Calu3 (cell line): ENCODE measurements at regions not wholly inside any gene's neighbourhood (a gene's known extent, or its start where the extent isn't known, plus 50 kb on each side); places are given as distances from the start of the nearest gene placed in this dataset.
A peak's percentile ranks its signal among the peaks of the same experiment; 100 is the strongest.
"Not testable (repeated sequence)": the region's sequence is repeated elsewhere in the genome, so short reads cannot be mapped to it uniquely, and the experiment has no call there.

ENCODE experiments used
- BruUV-seq: library from RNA; stranded (reverse); fragments of 400-500 nt; replicated peaks from 2 replicates; lab custom pipeline; 2021; lab: Mats Ljungman, UMichigan
- CTCF ChIA-PET: fragments of 300-600 bp; sonication (Branson Sonifier 250); formaldehyde crosslinking; loops from one replicate; lab custom pipeline; 2022; ENCODE audit warnings: antibody characterized with exemption; lab: Charles Lee
- DNase-seq: peaks from one replicate; pipeline ENCODE4 v3.0.0; 2022
- H3K27ac Mint-ChIP-seq: one replicate; pipeline ENCODE4 v1.8.0; 2022; ENCODE audit warnings: mixed read lengths; ENCODE audit not compliant: unreplicated experiment
- H3K27me3 Mint-ChIP-seq: one replicate; pipeline ENCODE4 v1.8.0; 2022; ENCODE audit warnings: mixed read lengths; ENCODE audit not compliant: unreplicated experiment
- H3K36me3 Mint-ChIP-seq: one replicate; pipeline ENCODE4 v1.8.0; 2022; ENCODE audit warnings: mild to moderate bottlenecking, moderate library complexity, mixed read lengths; ENCODE audit not compliant: insufficient read depth, unreplicated experiment
- H3K4me1 Mint-ChIP-seq: one replicate; pipeline ENCODE4 v1.8.0; 2022; ENCODE audit warnings: mild to moderate bottlenecking, low read depth, mixed read lengths; ENCODE audit not compliant: unreplicated experiment
- H3K4me3 Mint-ChIP-seq: one replicate; pipeline ENCODE4 v1.8.0; 2022; ENCODE audit warnings: mild to moderate bottlenecking, low read depth, moderate library complexity, mixed read lengths; ENCODE audit not compliant: unreplicated experiment
- H3K9me3 Mint-ChIP-seq: one replicate; pipeline ENCODE4 v1.8.0; 2022; ENCODE audit warnings: low read depth, mixed read lengths; ENCODE audit not compliant: unreplicated experiment
- intact Hi-C: fragments of 100-400 bp; cut with micrococcal nuclease; formaldehyde crosslinking; loops from one replicate; pipeline ENCODE4 v1.10.0; 2022; ENCODE audit not compliant: unreplicated experiment
- TF ChIP-seq, protein P1 (sequence below): fragments of 200-600 bp; IDR thresholded peaks from one replicate; pipeline ENCODE4 v1.8.0; 2022; ENCODE audit warnings: antibody characterized with exemption; ENCODE audit not compliant: unreplicated experiment

- H3K4me3 Mint-ChIP-seq = no peak overlapping the region
- no peaks in the 10 kb centered on the region for H3K4me1 Mint-ChIP-seq
- no peaks in the 10 kb centered on the region for H3K36me3 Mint-ChIP-seq
- TF ChIP-seq, protein P1, sequence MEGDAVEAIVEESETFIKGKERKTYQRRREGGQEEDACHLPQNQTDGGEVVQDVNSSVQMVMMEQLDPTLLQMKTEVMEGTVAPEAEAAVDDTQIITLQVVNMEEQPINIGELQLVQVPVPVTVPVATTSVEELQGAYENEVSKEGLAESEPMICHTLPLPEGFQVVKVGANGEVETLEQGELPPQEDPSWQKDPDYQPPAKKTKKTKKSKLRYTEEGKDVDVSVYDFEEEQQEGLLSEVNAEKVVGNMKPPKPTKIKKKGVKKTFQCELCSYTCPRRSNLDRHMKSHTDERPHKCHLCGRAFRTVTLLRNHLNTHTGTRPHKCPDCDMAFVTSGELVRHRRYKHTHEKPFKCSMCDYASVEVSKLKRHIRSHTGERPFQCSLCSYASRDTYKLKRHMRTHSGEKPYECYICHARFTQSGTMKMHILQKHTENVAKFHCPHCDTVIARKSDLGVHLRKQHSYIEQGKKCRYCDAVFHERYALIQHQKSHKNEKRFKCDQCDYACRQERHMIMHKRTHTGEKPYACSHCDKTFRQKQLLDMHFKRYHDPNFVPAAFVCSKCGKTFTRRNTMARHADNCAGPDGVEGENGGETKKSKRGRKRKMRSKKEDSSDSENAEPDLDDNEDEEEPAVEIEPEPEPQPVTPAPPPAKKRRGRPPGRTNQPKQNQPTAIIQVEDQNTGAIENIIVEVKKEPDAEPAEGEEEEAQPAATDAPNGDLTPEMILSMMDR = no peak
- BruUV-seq = no TSS peak
- CTCF ChIA-PET = no interaction called here
- intact Hi-C loops = no loop called here
- DNase-seq = no peak
- H3K27ac Mint-ChIP-seq = no peak overlapping the region
- no peaks in the 10 kb centered on the region for H3K27me3 Mint-ChIP-seq
- H3K9me3 Mint-ChIP-seq = peaks cover 5% of the 10 kb centered on the region
Measured at GRCh38 chr2:208798698-208799097, 392.1 kb downstream of the PTH2R start.

GRCh38 chr2:208799397-208799796, 392.8 kb downstream of the PTH2R start:
- H3K27ac Mint-ChIP-seq = no peak overlapping the region

DNA sequence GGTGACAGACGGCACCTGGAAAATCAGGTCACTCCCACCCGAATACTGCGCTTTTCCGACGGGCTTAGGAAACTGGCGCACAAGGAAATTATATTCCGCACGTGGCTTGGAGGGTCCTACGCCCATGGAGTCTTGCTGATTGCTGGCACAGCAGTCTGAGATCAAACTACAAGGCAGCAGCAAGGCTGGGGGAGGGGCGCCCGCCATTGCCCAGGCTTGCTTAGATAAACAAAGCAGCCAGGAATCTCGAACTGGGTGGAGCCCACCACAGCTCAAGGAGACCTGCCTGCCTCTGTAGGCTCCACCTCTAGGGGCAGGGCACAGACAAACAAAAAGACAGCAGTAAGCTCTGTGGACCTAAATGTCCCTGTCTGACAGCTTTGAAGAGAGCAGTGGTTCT, 394.3 kb downstream of the PTH2R start:
- CTCF ChIA-PET, DNase-seq, BruUV-seq, H3K27me3 Mint-ChIP-seq, H3K4me3 Mint-ChIP-seq, H3K36me3 Mint-ChIP-seq, intact Hi-C loops, H3K4me1 Mint-ChIP-seq, H3K9me3 Mint-ChIP-seq, H3K27ac Mint-ChIP-seq: not testable (repeated sequence)

More at GRCh38 chr2:208799397-208799796, 392.8 kb downstream of the PTH2R start:
- Mint-ChIP-seq H3K4me3 (no peak overlapping the region), H3K27me3 (no peaks in the 10 kb centered on the region), H3K9me3 (peaks cover 7% of the 10 kb centered on the region), H3K4me1 (no peaks in the 10 kb centered on the region), H3K36me3 (no peaks in the 10 kb centered on the region)
- no TSS peak for BruUV-seq
- DNase-seq = no peak
- CTCF ChIA-PET = no interaction called here
- TF ChIP-seq, protein P1 = no peak
- intact Hi-C loops = no loop called here

GRCh38 chr2:208807756-208808155, 401.2 kb downstream of the PTH2R start:
- Mint-ChIP-seq H3K36me3 (no peaks in the 10 kb centered on the region), H3K4me3 (peak overlapping the region; percentile 31), H3K27me3 (no peaks in the 10 kb centered on the region), H3K4me1 (peaks cover 9% of the 10 kb centered on the region), H3K27ac (no peak overlapping the region), H3K9me3 (peaks cover 9% of the 10 kb centered on the region)
- intact Hi-C loops = no loop called here
- CTCF ChIA-PET = no interaction called here
- TF ChIP-seq, protein P1 = no peak
- no TSS peak for BruUV-seq
- DNase-seq = no peak

- H3K36me3 Mint-ChIP-seq, BruUV-seq, DNase-seq, H3K4me3 Mint-ChIP-seq, intact Hi-C loops, H3K27me3 Mint-ChIP-seq, CTCF ChIA-PET, H3K9me3 Mint-ChIP-seq, H3K4me1 Mint-ChIP-seq, H3K27ac Mint-ChIP-seq: not testable (repeated sequence)
Measured at GRCh38 chr2:208811885-208812284, 405.3 kb downstream of the PTH2R start.
